Small intestine (tissue), 7 donors: ENCODE measurements at regions not wholly inside any gene's neighbourhood (a gene's known extent, or its start where the extent isn't known, plus 50 kb on each side); places are given as distances from the start of the nearest gene placed in this dataset.

Experiments
- DNase-seq, 2 donors: peaks; one replicate each; pipeline versions ENCODE4 v3.0.0 to v3.0.0-alpha.2; 2013
- FAIRE-seq: peaks from 2 replicates; lab custom pipeline; 2012; peaks lifted over from hg19 to GRCh38; lab: Jason Lieb, UNC
- H3K27ac ChIP-seq, 3 donors: one replicate each; pipeline ENCODE4 v1.5.1; 2013; ENCODE audit warnings: low read length in 2 of 3, mild to moderate bottlenecking in 2 of 3, control low read depth in 1 of 3, inconsistent platforms in 1 of 3, low read depth in 1 of 3, moderate library complexity in 1 of 3
- H3K27me3 ChIP-seq, 3 donors: one replicate each; pipeline ENCODE4 v1.6.1; 2013; ENCODE audit warnings: low read length in 3 of 3, inconsistent platforms in 1 of 3; ENCODE audit not compliant: control insufficient read depth in 3 of 3, insufficient read depth in 3 of 3
- H3K36me3 ChIP-seq, 3 donors: one replicate each; pipeline ENCODE4 v1.6.1; 2013; ENCODE audit warnings: low read length in 3 of 3, inconsistent platforms in 1 of 3, low read depth in 1 of 3, mild to moderate bottlenecking in 1 of 3, moderate library complexity in 1 of 3; ENCODE audit not compliant: control insufficient read depth in 3 of 3, insufficient read depth in 2 of 3
- H3K4me1 ChIP-seq, 3 donors: one replicate each; pipeline ENCODE4 v1.6.1; 2013; ENCODE audit warnings: low read length in 2 of 3, inconsistent platforms in 1 of 3, low read depth in 1 of 3, mild to moderate bottlenecking in 1 of 3, moderate library complexity in 1 of 3; ENCODE audit not compliant: control insufficient read depth in 3 of 3, insufficient read depth in 2 of 3
- H3K4me3 ChIP-seq, 3 donors: one replicate each; pipeline ENCODE4 v1.5.1; 2013; ENCODE audit warnings: low read length in 3 of 3, control low read depth in 1 of 3, inconsistent platforms in 1 of 3, low read depth in 1 of 3, mild to moderate bottlenecking in 1 of 3, moderate library complexity in 1 of 3
- H3K9me3 ChIP-seq, 2 donors: one replicate each; pipeline ENCODE4 v1.6.1; 2013; ENCODE audit warnings: low read depth in 1 of 2, low read length in 1 of 2; ENCODE audit not compliant: control insufficient read depth in 2 of 2, insufficient read depth in 1 of 2
- WGBS, 3 donors: extraction: QIAGEN DNeasy Blood & Tissue Kit; methylation state at CpG; one replicate each; pipeline ENCODE4 v1.1.7; 2013; 5-methylcytosine and 5-hydroxymethylcytosine counted together
- donor health status: healthy with polysubstance abuse.
- donor health status: control.
- donor health status: control.
- donor health status: Bipolar disorder and iron deficiency.
- donor health status: healthy.

- WGBS, 3 donors = 87 to 91% (median 89%) methylated on average over 23 of the region's 23 CpGs
- DNase-seq (no peak), FAIRE-seq (no peak)
- H3K4me3 ChIP-seq = no peak overlapping the region
- no peaks in the 10 kb centered on the region for H3K9me3 ChIP-seq
- H3K36me3 ChIP-seq = no peaks in the 10 kb centered on the region
- no peaks in the 10 kb centered on the region for H3K27me3 ChIP-seq
- H3K4me1 ChIP-seq = no peaks in the 10 kb centered on the region
- H3K27ac ChIP-seq = no peak overlapping the region
These were observed 116.7 kb downstream of the HMX1 start for GRCh38 chr4:8754634-8755589.

DNA sequence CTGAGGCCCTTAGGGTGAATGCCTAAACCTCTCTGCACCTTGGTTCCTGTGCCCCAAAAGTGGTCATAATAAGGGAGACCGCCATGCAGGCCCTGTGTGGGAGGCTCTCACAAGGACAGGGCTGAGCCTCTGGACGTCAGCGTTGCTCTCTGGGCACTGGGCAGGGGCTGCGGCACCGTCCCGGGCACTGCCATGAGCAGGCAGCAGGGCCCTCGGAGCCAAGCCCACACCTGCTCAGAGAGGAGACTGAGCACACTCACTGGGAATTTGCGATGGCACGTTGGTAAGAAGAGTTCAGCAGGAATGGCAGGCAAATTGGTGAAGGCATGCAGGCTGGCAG, 123.4 kb downstream of the HMX1 start:
- H3K27me3 ChIP-seq = peaks cover 0 to 2% (median 0%) of the 10 kb centered on the region in 3 donors
- DNase-seq = no peak
- no peaks in the 10 kb centered on the region for H3K9me3 ChIP-seq
- FAIRE-seq = no peak
- 92 to 94% (median 92%) methylated on average over 9 of the region's 9 CpGs for WGBS, 3 donors
- no peaks in the 10 kb centered on the region for H3K4me1 ChIP-seq
- H3K36me3 ChIP-seq = no peaks in the 10 kb centered on the region
- H3K4me3 ChIP-seq = no peak overlapping the region
- H3K27ac ChIP-seq = no peak overlapping the region

DNA sequence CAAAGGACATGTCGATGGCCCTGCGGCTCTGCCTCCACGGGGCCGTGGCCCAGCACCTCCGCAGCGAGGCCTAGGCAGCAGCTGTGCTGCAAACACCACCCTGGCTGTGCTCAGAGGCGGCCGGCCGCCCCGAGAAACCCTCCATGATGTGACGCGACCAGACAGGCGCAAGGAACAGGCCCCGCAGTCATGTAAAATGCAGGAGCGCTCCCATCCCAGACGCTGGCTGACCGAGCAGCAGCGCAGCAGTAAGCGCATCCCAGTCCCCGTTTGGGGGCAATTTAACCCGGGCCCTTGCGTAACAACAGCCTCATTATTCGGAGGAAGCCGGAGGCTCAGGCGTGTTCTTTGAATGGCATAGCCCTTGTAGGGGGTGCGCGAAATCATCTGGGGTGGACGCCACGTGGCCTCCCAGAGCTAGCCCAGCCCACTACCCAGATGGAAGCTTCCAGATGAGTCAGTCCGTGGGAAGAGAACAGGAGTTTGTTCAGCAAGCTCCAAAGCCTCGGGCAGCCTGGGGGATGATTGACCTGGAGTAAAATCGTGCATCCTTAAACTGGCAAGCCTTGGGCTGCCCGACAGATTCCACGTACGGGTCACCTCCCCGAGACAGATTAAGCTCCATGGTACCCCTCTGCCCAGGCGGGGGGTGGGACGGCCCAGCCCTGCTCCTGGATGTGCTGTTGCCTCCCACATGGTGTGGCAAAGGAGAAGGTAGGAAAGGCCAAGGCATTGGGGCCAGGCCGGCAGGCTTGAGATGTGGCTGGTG, 124.0 kb downstream of the HMX1 start:
- DNase-seq (no peak), FAIRE-seq (no peak)
- 84 to 89% (median 88%) methylated on average over 39 of the region's 39 CpGs for WGBS, 3 donors

DNA sequence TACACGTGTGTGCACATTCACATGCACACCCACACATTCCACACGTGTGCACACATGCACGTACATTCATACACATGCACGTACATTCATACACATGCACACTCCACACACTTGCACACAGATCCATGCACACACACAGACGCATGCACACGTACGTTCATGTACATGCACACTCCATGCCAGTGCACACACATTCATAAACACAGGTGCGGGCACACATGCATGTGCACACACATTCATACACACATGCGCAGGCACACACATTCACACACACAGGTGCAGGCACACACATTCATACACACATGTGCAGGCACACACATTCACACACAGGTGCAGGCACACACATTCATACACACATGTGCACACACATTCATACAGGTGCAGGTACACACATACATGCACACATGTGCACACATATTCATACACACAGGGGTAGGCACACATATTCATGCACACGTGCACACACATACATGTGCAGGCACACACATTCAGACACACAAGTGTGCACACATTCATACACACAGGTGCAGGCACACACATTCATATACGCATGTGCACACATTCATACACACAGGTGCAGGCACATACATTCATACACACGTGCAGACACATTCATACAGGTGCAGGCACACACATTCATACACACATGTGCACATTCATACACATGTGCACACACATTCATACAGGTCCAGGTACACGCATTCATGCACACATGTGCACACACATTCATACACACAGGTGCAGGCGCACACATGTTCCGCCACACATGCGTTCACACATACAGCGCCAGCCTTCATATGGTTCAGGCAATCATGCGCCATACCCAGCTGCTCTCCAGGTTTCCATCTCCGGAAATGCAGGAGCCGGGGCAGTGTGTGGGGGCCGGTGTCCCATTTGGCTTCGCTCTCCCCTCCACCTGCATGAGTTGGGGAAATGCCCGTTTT, 124.8 kb downstream of the HMX1 start:
- Histone ChIP-seq H3K27ac (no peak overlapping the region), H3K36me3 (no peaks in the 10 kb centered on the region), H3K4me3 (no peak overlapping the region), H3K27me3 (peaks cover 0 to 2% (median 0%) of the 10 kb centered on the region in 3 donors), H3K4me1 (no peaks in the 10 kb centered on the region), H3K9me3 (no peaks in the 10 kb centered on the region)
- 94 to 95% (median 94%) methylated on average over 23 of the region's 23 CpGs for WGBS, 3 donors
- DNase-seq (no peak), FAIRE-seq (no peak)

More for the DNA sequence above, 124.0 kb downstream of the HMX1 start:
- no peaks in the 10 kb centered on the region for H3K36me3 ChIP-seq
- no peaks in the 10 kb centered on the region for H3K4me1 ChIP-seq
- H3K27me3 ChIP-seq = peaks cover 0 to 2% (median 0%) of the 10 kb centered on the region in 3 donors
- H3K9me3 ChIP-seq = no peaks in the 10 kb centered on the region
- no peak overlapping the region for H3K4me3 ChIP-seq
- no peak overlapping the region for H3K27ac ChIP-seq

DNA sequence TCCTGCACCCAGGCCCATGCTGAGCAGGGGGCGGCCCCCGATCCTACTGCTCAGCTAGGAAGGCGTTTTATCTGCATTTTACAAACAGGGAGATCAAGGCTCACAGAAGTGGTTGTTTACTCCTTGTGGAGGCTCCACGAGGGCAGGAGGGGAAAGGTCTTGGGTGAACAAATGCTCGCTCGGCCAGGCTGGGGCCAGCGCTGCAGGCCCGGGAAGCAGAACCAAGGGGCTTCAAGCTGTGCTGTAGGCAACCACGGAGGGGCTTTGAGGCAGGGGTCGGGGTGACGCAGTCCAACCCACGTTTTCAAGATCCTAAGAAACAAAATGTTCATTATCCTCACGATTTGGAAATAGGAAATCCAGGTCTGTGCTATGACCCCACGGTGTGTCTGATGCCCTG, 125.8 kb downstream of the HMX1 start:
- no peak for DNase-seq
- Histone ChIP-seq H3K9me3 (no peaks in the 10 kb centered on the region), H3K4me1 (no peaks in the 10 kb centered on the region), H3K27ac (no peak overlapping the region), H3K4me3 (no peak overlapping the region), H3K27me3 (peaks cover 0 to 2% (median 0%) of the 10 kb centered on the region in 3 donors), H3K36me3 (no peaks in the 10 kb centered on the region)
- 65 to 72% (median 72%) methylated on average over 14 of the region's 14 CpGs for WGBS, 3 donors
- FAIRE-seq = no peak

GRCh38 chr4:8745005-8745790, 126.4 kb downstream of the HMX1 start:
- no peak overlapping the region for H3K27ac ChIP-seq
- no peaks in the 10 kb centered on the region for H3K9me3 ChIP-seq
- no peaks in the 10 kb centered on the region for H3K36me3 ChIP-seq
- DNase-seq (no peak), FAIRE-seq (no peak)
- no peak overlapping the region for H3K4me3 ChIP-seq
- 67 to 75% (median 69%) methylated on average over 28 of the region's 28 CpGs for WGBS, 3 donors
- no peaks in the 10 kb centered on the region for H3K4me1 ChIP-seq
- peaks cover 0 to 2% (median 2%) of the 10 kb centered on the region in 3 donors for H3K27me3 ChIP-seq

DNA sequence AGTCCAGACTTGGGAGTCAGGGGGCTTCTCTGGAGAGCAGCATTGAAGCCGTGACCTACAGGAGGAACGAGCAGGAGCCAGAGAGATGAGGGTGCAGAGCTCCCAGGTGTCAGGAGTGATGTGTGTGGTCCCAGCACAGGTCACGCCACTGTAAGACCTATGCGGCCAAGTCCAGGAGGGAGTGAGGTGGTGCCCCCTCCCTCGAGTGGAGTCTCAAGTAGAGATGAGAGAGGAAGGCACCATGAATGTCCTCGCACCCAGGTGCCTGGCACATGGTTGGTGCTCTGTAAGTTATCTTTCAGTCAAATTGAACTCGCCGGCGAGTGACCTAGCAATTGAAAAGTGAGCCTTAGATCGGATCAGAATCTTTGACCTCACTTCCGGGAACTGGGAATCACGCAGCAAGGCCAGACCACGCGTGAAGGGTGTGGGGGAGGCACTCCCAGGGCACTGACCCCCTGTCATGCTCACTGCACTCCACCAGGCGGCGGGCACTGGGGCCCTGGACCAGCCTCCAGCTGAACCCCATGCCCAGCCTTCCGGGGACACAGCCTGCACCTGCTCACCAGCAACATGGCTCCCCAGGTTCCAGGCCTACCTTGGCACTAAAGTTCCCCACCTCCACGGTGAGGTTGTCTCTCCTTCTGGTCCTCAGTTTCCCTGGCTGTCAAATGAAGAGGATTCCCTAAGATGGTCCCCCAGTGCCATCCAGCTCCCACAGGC, 127.4 kb downstream of the HMX1 start:
- no peak overlapping the region for H3K4me3 ChIP-seq
- no peaks in the 10 kb centered on the region for H3K9me3 ChIP-seq
- peaks cover 0 to 3% (median 2%) of the 10 kb centered on the region in 3 donors for H3K27me3 ChIP-seq
- H3K36me3 ChIP-seq = no peaks in the 10 kb centered on the region
- 75 to 81% (median 79%) methylated on average over 17 to 18 of the region's 18 CpGs for WGBS, 3 donors
- DNase-seq (no peak), FAIRE-seq (no peak)
- no peak overlapping the region for H3K27ac ChIP-seq
- H3K4me1 ChIP-seq = no peaks in the 10 kb centered on the region
